Hindlimb muscle (tissue), 1 donor: ENCODE measurements at regions not wholly inside any gene's neighbourhood (a gene's known extent, or its start where the extent isn't known, plus 50 kb on each side); places are given as distances from the start of the nearest gene placed in this dataset.

Source experiments
- DNase-seq: peaks from one replicate; pipeline ENCODE4 v3.0.0-alpha.2; 2013

- DNase-seq = peak; percentile 43
These were observed 107.1 kb upstream of the FAM20C start for GRCh38 chr7:85074-85882.

- DNase-seq = no peak
These were observed 106.4 kb upstream of the FAM20C start for GRCh38 chr7:85883-86515.

GRCh38 chr7:86629-87028 lies 105.7 kb upstream of the FAM20C start:
- DNase-seq = no peak

GRCh38 chr7:87047-87446 lies 105.3 kb upstream of the FAM20C start:
- DNase-seq = no peak

GRCh38 chr7:87671-88070 lies 104.7 kb upstream of the FAM20C start:
- no peak for DNase-seq

- no peak for DNase-seq
These were observed 104.1 kb upstream of the FAM20C start for GRCh38 chr7:88095-88926.

GRCh38 chr7:88927-89231 lies 103.5 kb upstream of the FAM20C start:
- no peak for DNase-seq

- DNase-seq = peak; percentile 60
These were observed 102.9 kb upstream of the FAM20C start for GRCh38 chr7:89232-90019.

GRCh38 chr7:90111-91063 lies 102.0 kb upstream of the FAM20C start:
- peak; percentile 79 for DNase-seq

- no peak for DNase-seq
These were observed 100.8 kb upstream of the FAM20C start for GRCh38 chr7:91396-92175.

- DNase-seq = no peak
These were observed 100.1 kb upstream of the FAM20C start for GRCh38 chr7:92231-92674.

- no peak for DNase-seq
These were observed 99.3 kb upstream of the FAM20C start for GRCh38 chr7:92888-93672.

GRCh38 chr7:94251-94801 lies 98.0 kb upstream of the FAM20C start:
- no peak for DNase-seq

- DNase-seq = no peak
These were observed 97.0 kb upstream of the FAM20C start for GRCh38 chr7:95180-95862.

- no peak for DNase-seq
These were observed 96.5 kb upstream of the FAM20C start for GRCh38 chr7:95863-96260.

- DNase-seq = no peak
These were observed 95.5 kb upstream of the FAM20C start for GRCh38 chr7:96861-97260.

- DNase-seq = no peak
These were observed 95.0 kb upstream of the FAM20C start for GRCh38 chr7:97310-97841.
